Heart right ventricle (tissue), 16 donors: ENCODE measurements at regions not wholly inside any gene's neighbourhood (a gene's known extent, or its start where the extent isn't known, plus 50 kb on each side); places are given as distances from the start of the nearest gene placed in this dataset.

ENCODE experiments used
- ATAC-seq, 8 donors: fragments of 200-7000 bp; cut with Tn5 transposase; one replicate each; pipeline ENCODE4 v1.9.1; 2020; ENCODE audit warnings: mild to moderate bottlenecking in 8 of 8, moderate library complexity in 8 of 8, moderate number of reproducible peaks in 1 of 8
- DNase-seq, 2 donors: peaks; one replicate each; pipeline ENCODE4 v3.0.0-alpha.2; 2020
- H3K27ac ChIP-seq, 10 donors: fragments of 200-600 bp; sonication (generic) in 2 of 10; one replicate each; pipeline versions ENCODE4 v1.5.0 to v1.8.0; 2020 to 2022; ENCODE audit warnings: mild to moderate bottlenecking in 3 of 10
- H3K27me3 ChIP-seq, 7 donors: fragments of 200-600 bp; one replicate each; pipeline ENCODE4 v1.8.0; 2021 to 2022; ENCODE audit warnings: mild to moderate bottlenecking in 2 of 7
- H3K36me3 ChIP-seq, 9 donors: fragments of 200-600 bp; sonication (generic) in 1 of 9; one replicate each; pipeline versions ENCODE4 v1.5.0 to v1.8.0; 2020 to 2022; ENCODE audit warnings: mild to moderate bottlenecking in 2 of 9
- H3K4me1 ChIP-seq, 9 donors: fragments of 200-600 bp; sonication (generic) in 1 of 9; one replicate each; pipeline versions ENCODE4 v1.5.0 to v1.8.0; 2020 to 2022; ENCODE audit warnings: mild to moderate bottlenecking in 4 of 9
- H3K4me3 ChIP-seq, 10 donors: fragments of 200-600 bp; sonication (generic) in 2 of 10; one replicate each; pipeline versions ENCODE4 v1.5.0 to v1.8.0; 2020 to 2022; ENCODE audit warnings: mild to moderate bottlenecking in 7 of 10, moderate library complexity in 2 of 10
- H3K9me3 ChIP-seq, 11 donors: fragments of 200-600 bp in 10 of 11; sonication (generic) in 2 of 11; one replicate each; pipeline versions ENCODE4 v1.5.0 to v1.8.0; 2013 to 2022; ENCODE audit warnings: mild to moderate bottlenecking in 2 of 11, control low read depth in 1 of 11, moderate library complexity in 1 of 11
- CTCF ChIP-seq, 9 donors: fragments of 200-600 bp; sonication (generic) in 2 of 9; IDR thresholded peaks; one replicate each; pipeline versions ENCODE4 v1.5.0 to v1.8.0; 2021 to 2022; ENCODE audit warnings: antibody characterized with exemption in 9 of 9, mild to moderate bottlenecking in 5 of 9, moderate library complexity in 1 of 9
- WGBS, 2 donors: extraction: QIAGEN DNeasy Blood & Tissue Kit; methylation state at CpG; one replicate each; pipeline ENCODE4 v1.1.7; 2013; ENCODE audit warnings: inconsistent platforms in 1 of 2; 5-methylcytosine and 5-hydroxymethylcytosine counted together
- intact Hi-C, 10 donors: fragments of 100-400 bp; cut with DNase I; formaldehyde crosslinking; loops; one replicate each; pipeline versions ENCODE4 v1.11.1 to v1.14.2; 2022
- donor health status: Arrhythmogenic right ventricular cardiomyopathy.
- donor health status: ischemic (EF 13 %, LVEDD 7.1; RV severe dilation, severe dysfunction).
- donor health status: healthy with polysubstance abuse.
- donor health status: DM: no; HTN: yes; CAD: no.
- donor health status: DM: no; HTN: no; CAD: no.
- donor health status: ischemic (EF 25% LVEDD 6.9; RV normal size, moderate dysfunction).
- donor health status: ischemic (EF 25% LVEDD 5.7; RV mildly dilated, moderate dysfunction).
- donor health status: healthy.
- donor health status: DM: yes; HTN: yes; CAD: no.
- donor health status: Ischemic cardiomyopathy.
- donor health status: ischemic (EF 35%, LVEDD 5.7; RV mildly dilated, moderate dysfunction).
- donor health status: nonischemic (EF 11% LVEDD 7.7; RV severe dilation, severe dysfunction).
- donor health status: DM: yes; HTN: yes; CAD: no.
- donor health status: PGD.
- donor health status: ischemic (EF 29% LVEDD 5.4; RV normal size, mild dysfunction).
- donor health status: nonischemic (EF 23%, LVEDD 6.1; RV moderate dilation, normal function).

GRCh38 chr18:5060543-5060942 is 136.5 kb downstream of the AKAIN1 start:
- no peak for TF ChIP-seq CTCF (IDR thresholded peaks at IDR 0.05)
- 83% methylated on average over 3 of the region's 3 CpGs for WGBS, 2 donors
- no peak for ATAC-seq
- Histone ChIP-seq H3K27me3 (no peaks in the 10 kb centered on the region), H3K9me3 (no peaks in the 10 kb centered on the region), H3K4me1 (peaks cover 0 to 21% (median 0%) of the 10 kb centered on the region in 9 donors), H3K4me3 (no peak overlapping the region), H3K27ac (no peak overlapping the region), H3K36me3 (no peaks in the 10 kb centered on the region)
- no peak for DNase-seq
- intact Hi-C loops, result loop anchor here in 1 of 10 donors (5.0 kb wide), 1 partner anchor 953 kb away; no protein-coding TSS in a partner anchor

- H3K36me3 ChIP-seq, result no peaks in the 10 kb centered on the region
- ATAC-seq, result no peak
- H3K27me3 ChIP-seq, result no peaks in the 10 kb centered on the region
- H3K4me3 ChIP-seq, result no peak overlapping the region
- peaks cover 0 to 21% (median 0%) of the 10 kb centered on the region in 9 donors for H3K4me1 ChIP-seq
- DNase-seq, result no peak
- H3K9me3 ChIP-seq, result no peaks in the 10 kb centered on the region
- 46 to 50% methylated on average over 2 of the region's 2 CpGs for WGBS, 2 donors
- TF ChIP-seq CTCF (IDR thresholded peaks at IDR 0.05), result no peak
- intact Hi-C loops, result loop anchor here in 8 of 10 donors (5.0 to 10.0 kb wide), 3 partner anchors 952 to 965 kb away; no protein-coding TSS in a partner anchor
- H3K27ac ChIP-seq, result peak overlapping the region in 2 of 10 donors; percentile 52 to 56
Measured at GRCh38 chr18:5059696-5060032, 137.4 kb downstream of the AKAIN1 start.

- no peak for TF ChIP-seq CTCF (IDR thresholded peaks at IDR 0.05)
- Histone ChIP-seq H3K4me1 (peaks cover 0 to 21% (median 0%) of the 10 kb centered on the region in 9 donors), H3K9me3 (no peaks in the 10 kb centered on the region), H3K4me3 (peak overlapping the region in 1 of 10 donors; percentile 13), H3K27ac (peak overlapping the region in 4 of 10 donors; percentile 10 to 56 (median 44)), H3K27me3 (no peaks in the 10 kb centered on the region), H3K36me3 (no peaks in the 10 kb centered on the region)
- DNase-seq (peak in 1 of 2 donors; percentile 7), ATAC-seq (peak in 7 of 8 donors; percentile 39 to 83 (median 66))
- intact Hi-C loops, result loop anchor here in 7 of 10 donors (5.0 to 10.0 kb wide), 3 partner anchors 952 to 964 kb away; no protein-coding TSS in a partner anchor
- WGBS, 2 donors, result 41 to 49% methylated on average over 17 of the region's 17 CpGs
Measured at GRCh38 chr18:5058768-5059695, 138.0 kb downstream of the AKAIN1 start.

GRCh38 chr18:5057386-5058348 is 139.4 kb downstream of the AKAIN1 start:
- 17 to 21% methylated on average over 13 of the region's 13 CpGs for WGBS, 2 donors
- Histone ChIP-seq H3K27me3 (no peaks in the 10 kb centered on the region), H3K27ac (peak overlapping the region in 1 of 10 donors; percentile 52), H3K4me1 (peaks cover 0 to 21% (median 0%) of the 10 kb centered on the region in 9 donors), H3K36me3 (no peaks in the 10 kb centered on the region), H3K4me3 (peak overlapping the region in 1 of 10 donors; percentile 8), H3K9me3 (no peaks in the 10 kb centered on the region)
- ATAC-seq (peak in 6 of 8 donors; percentile 44 to 82 (median 68)), DNase-seq (peak; percentile 20 to 29)
- TF ChIP-seq CTCF (IDR thresholded peaks at IDR 0.05), result peak; percentile 47 to 78 (median 74)
- intact Hi-C loops, result loop anchor here in 7 of 10 donors (5.0 to 10.0 kb wide), 3 partner anchors 950 to 963 kb away; no protein-coding TSS in a partner anchor
